CD4-positive, alpha-beta T cell (primary cell): ENCODE measurements at regions not wholly inside any gene's neighbourhood (a gene's known extent, or its start where the extent isn't known, plus 50 kb on each side); places are given as distances from the start of the nearest gene placed in this dataset.

Experiments used
- ATAC-seq: fragments of 200-7000 bp; cut with Tn5 transposase; one replicate; pipeline ENCODE4 v1.10.0; 2022; ENCODE audit warnings: mild to moderate bottlenecking; ENCODE audit not compliant: poor library complexity
- CTCF ChIA-PET: fragments of 350-600 bp; sonication (Branson Sonifier 250); formaldehyde crosslinking; loops from one replicate; lab custom pipeline; 2021; ENCODE audit warnings: antibody characterized with exemption, inconsistent platforms; lab: Charles Lee
- POLR2A ChIA-PET: fragments of 350-600 bp; sonication (Branson Sonifier 250); formaldehyde crosslinking; loops from one replicate; lab custom pipeline; 2021; ENCODE audit warnings: antibody characterized with exemption, inconsistent platforms; lab: Charles Lee
- DNase-seq, 14 experiments: peaks; one replicate each; pipeline ENCODE4 v3.0.0-alpha.2; 2013 to 2020; ENCODE audit warnings: mixed read lengths in 2 of 14
- H3K27ac ChIP-seq, 2 donors: one replicate each; pipeline versions ENCODE4 v1.5.1 to v1.7.0; 2013; ENCODE audit warnings: low read length in 2 of 2, low read depth in 1 of 2, mild to moderate bottlenecking in 1 of 2
- H3K27me3 ChIP-seq, 2 experiments: 1 replicate in 1 of 2; 2 replicates in 1 of 2; pipeline versions ENCODE4 v1.6.1 to v1.7.0; 2013; ENCODE audit warnings: low read length in 2 of 2, control low read depth in 1 of 2, mild to moderate bottlenecking in 1 of 2, moderate library complexity in 1 of 2; ENCODE audit not compliant: insufficient read depth in 2 of 2, control insufficient read depth in 1 of 2
- H3K36me3 ChIP-seq: one replicate; pipeline ENCODE4 v1.6.1; 2013; ENCODE audit warnings: low read length, control low read depth; ENCODE audit not compliant: insufficient read depth
- H3K4me1 ChIP-seq: one replicate; pipeline ENCODE4 v1.6.1; 2013; ENCODE audit warnings: low read length, control low read depth; ENCODE audit not compliant: insufficient read depth
- H3K4me3 ChIP-seq: one replicate; pipeline ENCODE4 v1.5.1; 2013; ENCODE audit warnings: mild to moderate bottlenecking, low read length, moderate library complexity
- H3K9me3 ChIP-seq, 2 experiments: 1 replicate in 1 of 2; 2 replicates in 1 of 2; pipeline versions ENCODE4 v1.6.1 to v1.7.0; 2013; ENCODE audit warnings: low read length in 2 of 2, mild to moderate bottlenecking in 2 of 2, control low read depth in 1 of 2, moderate library complexity in 1 of 2; ENCODE audit not compliant: control insufficient read depth in 1 of 2, insufficient read depth in 1 of 2
- H3K27ac Mint-ChIP-seq: one replicate; pipeline ENCODE4 v1.8.0; 2020; ENCODE audit warnings: mixed read lengths
- H3K27me3 Mint-ChIP-seq: one replicate; pipeline ENCODE4 v1.8.0; 2021; ENCODE audit warnings: mixed read lengths
- H3K36me3 Mint-ChIP-seq: one replicate; pipeline ENCODE4 v1.8.0; 2021; ENCODE audit warnings: low read depth, mixed read lengths
- H3K4me1 Mint-ChIP-seq: one replicate; pipeline ENCODE4 v1.8.0; 2021; ENCODE audit warnings: low read depth, mixed read lengths
- H3K4me3 Mint-ChIP-seq: one replicate; pipeline ENCODE4 v1.8.0; 2020; ENCODE audit warnings: mild to moderate bottlenecking, mixed read lengths
- H3K9me3 Mint-ChIP-seq: one replicate; pipeline ENCODE4 v1.8.0; 2020; ENCODE audit warnings: mixed read lengths
- CTCF ChIP-seq: fragments of 200-600 bp; IDR thresholded peaks from one replicate; pipeline ENCODE4 v1.8.0; 2022; ENCODE audit warnings: antibody characterized with exemption, mild to moderate bottlenecking
- intact Hi-C, 2 experiments: fragments of 100-400 bp; cut with DNase I in 1 of 2; cut with micrococcal nuclease in 1 of 2; formaldehyde crosslinking; loops; one replicate each; pipeline versions ENCODE4 v1.15.1 to v1.9.0; 2023 to 2025; cut with DNase I, micrococcal nuclease

GRCh38 chr9:103803245-103803644 is 290.9 kb upstream of the SMC2 start:
- Histone ChIP-seq H3K4me3 (no peak overlapping the region), H3K27me3 (no peaks in the 10 kb centered on the region), H3K4me1 (no peaks in the 10 kb centered on the region), H3K27ac (no peak overlapping the region), H3K9me3 (peaks cover 0 to 3% of the 10 kb centered on the region in 2 experiments), H3K36me3 (no peaks in the 10 kb centered on the region)
- no peak for ATAC-seq
- H3K27me3 Mint-ChIP-seq, result no peaks in the 10 kb centered on the region
- TF ChIP-seq CTCF, result no peak
- H3K27ac Mint-ChIP-seq, result no peak overlapping the region
- no peaks in the 10 kb centered on the region for H3K36me3 Mint-ChIP-seq
- ChIA-PET POLR2A (no interaction called here), CTCF (no interaction called here)
- intact Hi-C loops, result no loop called here
- no peak overlapping the region for H3K4me3 Mint-ChIP-seq
- no peak for DNase-seq
- H3K9me3 Mint-ChIP-seq, result no peaks in the 10 kb centered on the region
- H3K4me1 Mint-ChIP-seq, result no peaks in the 10 kb centered on the region

GRCh38 chr9:103804077-103804735 is 289.9 kb upstream of the SMC2 start:
- no peaks in the 10 kb centered on the region for H3K27me3 ChIP-seq
- H3K9me3 Mint-ChIP-seq, result no peaks in the 10 kb centered on the region
- peaks cover 0 to 3% of the 10 kb centered on the region in 2 experiments for H3K9me3 ChIP-seq
- no peaks in the 10 kb centered on the region for H3K36me3 Mint-ChIP-seq
- no peak for TF ChIP-seq CTCF
- no peaks in the 10 kb centered on the region for H3K36me3 ChIP-seq
- H3K4me1 ChIP-seq, result no peaks in the 10 kb centered on the region
- H3K4me3 Mint-ChIP-seq, result no peak overlapping the region
- no peak overlapping the region for H3K4me3 ChIP-seq
- ATAC-seq, result no peak
- H3K27ac Mint-ChIP-seq, result no peak overlapping the region
- no peak for DNase-seq
- intact Hi-C loops, result no loop called here
- ChIA-PET CTCF (no interaction called here), POLR2A (no interaction called here)
- no peaks in the 10 kb centered on the region for H3K4me1 Mint-ChIP-seq
- H3K27ac ChIP-seq, result no peak overlapping the region
- H3K27me3 Mint-ChIP-seq, result no peaks in the 10 kb centered on the region

- no peaks in the 10 kb centered on the region for H3K36me3 Mint-ChIP-seq
- ATAC-seq (no peak), DNase-seq (no peak)
- H3K4me1 Mint-ChIP-seq, result no peaks in the 10 kb centered on the region
- Histone ChIP-seq H3K9me3 (peaks cover 0 to 6% of the 10 kb centered on the region in 2 experiments), H3K27ac (no peak overlapping the region), H3K27me3 (no peaks in the 10 kb centered on the region), H3K4me1 (no peaks in the 10 kb centered on the region), H3K4me3 (no peak overlapping the region), H3K36me3 (no peaks in the 10 kb centered on the region)
- ChIA-PET POLR2A (no interaction called here), CTCF (no interaction called here)
- H3K27ac Mint-ChIP-seq, result no peak overlapping the region
- intact Hi-C loops, result no loop called here
- no peak overlapping the region for H3K4me3 Mint-ChIP-seq
- H3K27me3 Mint-ChIP-seq, result peaks cover 4% of the 10 kb centered on the region
- TF ChIP-seq CTCF, result no peak
- peaks cover 3% of the 10 kb centered on the region for H3K9me3 Mint-ChIP-seq
Measured at GRCh38 chr9:103809745-103810144, 284.4 kb upstream of the SMC2 start.
